ENCODE measurements at regions not wholly inside any gene's neighbourhood (a gene's known extent, or its start where the extent isn't known, plus 50 kb on each side); places are given as distances from the start of the nearest gene placed in this dataset.

- TF ChIP-seq CTCF (IDR thresholded peaks at IDR 0.05): no peak
- TF ChIP-seq POLR2AphosphoS5 (IDR thresholded peaks at IDR 0.05): no peak
Measured at GRCh38 chr5:162444129-162444762, 376.7 kb downstream of the GABRG2 start.
